OCI-LY7 (cell line): ENCODE measurements at regions not wholly inside any gene's neighbourhood (a gene's known extent, or its start where the extent isn't known, plus 50 kb on each side); places are given as distances from the start of the nearest gene placed in this dataset.
"Not testable (repeated sequence)": the region's sequence is repeated elsewhere in the genome, so short reads cannot be mapped to it uniquely, and the experiment has no call there.

Experiments
- BruUV-seq: library from RNA; stranded (reverse); fragments of 400-500 nt; replicated peaks from 2 replicates; lab custom pipeline; 2021; lab: Mats Ljungman, UMichigan
- CTCF ChIA-PET: fragments of 300-600 bp; sonication (Branson Sonifier 250); formaldehyde crosslinking; loops from one replicate; lab custom pipeline; 2022; ENCODE audit warnings: antibody characterized with exemption; ENCODE audit not compliant: unreplicated experiment; lab: Charles Lee
- POLR2A ChIA-PET: fragments of 300-600 bp; sonication (Branson Sonifier 250); formaldehyde crosslinking; loops from one replicate; lab custom pipeline; 2022; ENCODE audit warnings: antibody characterized with exemption; lab: Charles Lee
- DNase-seq: peaks from one replicate; pipeline ENCODE4 v3.0.0-alpha.2; 2015; ENCODE audit warnings: low spot score
- H2AFZ ChIP-seq: fragments of 200-600 bp; sonication (generic), shearing (Covaris generic); 2 replicates; pipeline ENCODE4 v1.6.1; 2014; ENCODE audit warnings: mild to moderate bottlenecking, antibody characterized with exemption, low read length, moderate library complexity
- H3K27ac ChIP-seq: fragments of 200-600 bp; sonication (generic); 2 replicates; pipeline ENCODE4 v1.5.1; 2014; ENCODE audit warnings: mixed run types, low read depth, mild to moderate bottlenecking, moderate library complexity, low read length, inconsistent platforms; ENCODE audit not compliant: poor library complexity, severe bottlenecking
- H3K36me3 ChIP-seq: fragments of 200-600 bp; sonication (generic); 2 replicates; pipeline ENCODE4 v1.6.1; 2014; ENCODE audit warnings: mild to moderate bottlenecking, antibody characterized with exemption, low read length, moderate library complexity, mixed read lengths; ENCODE audit not compliant: insufficient read depth
- H3K4me1 ChIP-seq: fragments of 200-600 bp; sonication (generic); 2 replicates; pipeline ENCODE4 v1.5.1; 2014; ENCODE audit warnings: mild to moderate bottlenecking, low read length; ENCODE audit not compliant: insufficient read depth, poor library complexity, severe bottlenecking
- H3K4me2 ChIP-seq: fragments of 200-600 bp; sonication (generic); 2 replicates; pipeline ENCODE4 v1.6.1; 2014; ENCODE audit warnings: mild to moderate bottlenecking, low read length
- H3K4me3 ChIP-seq: fragments of 200-600 bp; sonication (generic); 2 replicates; pipeline ENCODE4 v1.5.1; 2014; ENCODE audit warnings: mild to moderate bottlenecking, low read depth, low read length; ENCODE audit not compliant: poor library complexity, severe bottlenecking
- H3K79me2 ChIP-seq: fragments of 200-600 bp; sonication (generic); 2 replicates; pipeline ENCODE4 v1.6.1; 2016; ENCODE audit warnings: low read depth, mild to moderate bottlenecking, low read length, moderate library complexity, mixed read lengths; ENCODE audit not compliant: insufficient read depth
- H3K9me2 ChIP-seq: fragments of 200-600 bp; sonication (generic); 2 replicates; pipeline ENCODE4 v1.6.1; 2016; ENCODE audit warnings: mild to moderate bottlenecking, low read length, mixed read lengths; ENCODE audit not compliant: insufficient read depth
- H3K9me3 ChIP-seq: fragments of 200-600 bp; sonication (generic); 2 replicates; pipeline ENCODE4 v1.6.1; 2014; ENCODE audit warnings: mild to moderate bottlenecking, mixed run types, low read length, mixed read lengths
- H4K20me1 ChIP-seq: fragments of 200-600 bp; sonication (generic); 2 replicates; pipeline ENCODE4 v1.6.1; 2014; ENCODE audit warnings: mild to moderate bottlenecking, antibody characterized with exemption, low read length, moderate library complexity, mixed read lengths; ENCODE audit not compliant: insufficient read depth
- EZH2phosphoT487 ChIP-seq: fragments of 200-600 bp; sonication (generic); IDR thresholded peaks from 2 replicates; pipeline ENCODE4 v1.6.1; 2018; ENCODE audit warnings: low read depth, borderline replicate concordance, mild to moderate bottlenecking, mixed run types, antibody characterized with exemption, low read length, moderate library complexity, mixed read lengths
- intact Hi-C: fragments of 100-400 bp; cut with micrococcal nuclease; formaldehyde crosslinking; loops from one replicate; pipeline ENCODE4 v1.10.0; 2022; ENCODE audit not compliant: unreplicated experiment
- TF ChIP-seq, protein P1 (sequence below): fragments of 200-600 bp; sonication (generic); conservative IDR thresholded peaks from 2 replicates; pipeline ENCODE4 v1.5.1; 2014; ENCODE audit warnings: mild to moderate bottlenecking, antibody characterized with exemption, low read length, moderate library complexity, mixed read lengths

DNA sequence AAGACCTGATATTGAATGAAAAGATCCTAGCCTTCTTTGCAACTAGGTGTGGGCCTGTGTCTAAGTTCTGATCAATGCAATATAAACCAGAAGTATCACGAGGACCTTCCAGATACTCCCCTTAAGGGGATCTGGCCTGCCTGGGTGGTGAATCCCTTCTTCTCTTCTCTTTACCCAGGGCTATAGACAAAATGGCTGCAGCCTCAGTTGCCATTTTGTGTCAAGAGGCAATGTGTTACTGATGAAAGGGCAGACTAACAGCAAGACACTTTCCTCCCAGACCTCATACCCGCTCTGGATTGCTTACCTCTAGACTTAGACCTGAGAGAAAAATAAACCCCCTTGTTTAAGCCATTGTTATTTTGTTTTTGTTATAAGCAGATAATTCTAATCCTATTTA is 84.5 kb upstream of the CHD6 start:
- intact Hi-C loops = no loop called here
- H3K4me3 ChIP-seq = no peak overlapping the region
- H3K9me2 ChIP-seq = no peaks in the 10 kb centered on the region
- no peak overlapping the region for H3K27ac ChIP-seq
- H3K4me1 ChIP-seq = no peaks in the 10 kb centered on the region
- CTCF ChIA-PET = no interaction called here
- no peaks in the 10 kb centered on the region for H4K20me1 ChIP-seq
- no peaks in the 10 kb centered on the region for H3K36me3 ChIP-seq
- no peak for DNase-seq
- H2AFZ ChIP-seq = no peak overlapping the region
- no peaks in the 10 kb centered on the region for H3K79me2 ChIP-seq
- no TSS peak for BruUV-seq
- TF ChIP-seq EZH2phosphoT487 = no peak
- TF ChIP-seq, protein P1, sequence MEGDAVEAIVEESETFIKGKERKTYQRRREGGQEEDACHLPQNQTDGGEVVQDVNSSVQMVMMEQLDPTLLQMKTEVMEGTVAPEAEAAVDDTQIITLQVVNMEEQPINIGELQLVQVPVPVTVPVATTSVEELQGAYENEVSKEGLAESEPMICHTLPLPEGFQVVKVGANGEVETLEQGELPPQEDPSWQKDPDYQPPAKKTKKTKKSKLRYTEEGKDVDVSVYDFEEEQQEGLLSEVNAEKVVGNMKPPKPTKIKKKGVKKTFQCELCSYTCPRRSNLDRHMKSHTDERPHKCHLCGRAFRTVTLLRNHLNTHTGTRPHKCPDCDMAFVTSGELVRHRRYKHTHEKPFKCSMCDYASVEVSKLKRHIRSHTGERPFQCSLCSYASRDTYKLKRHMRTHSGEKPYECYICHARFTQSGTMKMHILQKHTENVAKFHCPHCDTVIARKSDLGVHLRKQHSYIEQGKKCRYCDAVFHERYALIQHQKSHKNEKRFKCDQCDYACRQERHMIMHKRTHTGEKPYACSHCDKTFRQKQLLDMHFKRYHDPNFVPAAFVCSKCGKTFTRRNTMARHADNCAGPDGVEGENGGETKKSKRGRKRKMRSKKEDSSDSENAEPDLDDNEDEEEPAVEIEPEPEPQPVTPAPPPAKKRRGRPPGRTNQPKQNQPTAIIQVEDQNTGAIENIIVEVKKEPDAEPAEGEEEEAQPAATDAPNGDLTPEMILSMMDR = no peak
- H3K9me3 ChIP-seq = no peaks in the 10 kb centered on the region
- POLR2A ChIA-PET = no interaction called here
- no peak overlapping the region for H3K4me2 ChIP-seq

DNA sequence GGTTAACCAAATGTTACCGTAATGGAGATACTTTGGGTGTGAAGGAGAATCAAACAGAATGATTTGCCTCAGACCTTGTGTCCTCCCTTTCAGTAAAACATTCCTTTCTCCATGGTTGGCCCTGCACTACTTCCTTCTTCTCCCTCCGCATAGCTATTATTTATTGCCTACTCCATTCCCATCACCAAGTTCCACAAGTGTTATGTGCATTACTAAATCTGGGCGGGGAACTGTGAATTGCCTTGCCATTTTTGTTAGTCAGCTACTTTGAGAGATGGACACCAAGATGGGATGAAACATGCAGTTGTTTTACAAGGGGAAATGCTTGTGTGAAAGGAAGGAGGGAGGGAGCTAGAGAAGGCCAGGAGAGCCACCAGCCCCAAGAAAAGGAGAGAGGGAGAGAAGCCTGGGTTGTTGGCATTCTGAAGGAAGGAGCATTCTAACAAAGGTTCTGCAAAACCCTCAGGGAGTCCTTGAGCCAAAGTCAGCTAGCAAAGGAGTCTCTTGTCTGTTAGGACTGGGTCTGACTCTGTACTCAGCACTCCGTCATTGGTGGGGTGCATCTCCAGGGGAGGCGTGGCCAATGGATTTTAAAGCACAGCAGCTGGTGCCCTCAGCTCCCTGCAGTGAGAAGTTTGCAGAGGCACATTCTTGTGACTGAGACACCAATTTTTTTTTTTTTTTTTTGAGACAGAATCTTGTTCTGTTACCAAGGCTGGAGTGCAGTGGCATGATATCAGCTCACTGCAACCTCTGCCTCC is 83.6 kb upstream of the CHD6 start:
- H3K36me3 ChIP-seq = no peaks in the 10 kb centered on the region
- H3K4me2 ChIP-seq = no peak overlapping the region
- no peaks in the 10 kb centered on the region for H3K4me1 ChIP-seq
- H3K27ac ChIP-seq = no peak overlapping the region
- ChIA-PET POLR2A (interaction anchor here (0.7 to 1.1 kb wide), 2 partner anchors 13 to 44 kb away, joined by 3 to 5 read pairs; no protein-coding TSS in a partner anchor), CTCF (no interaction called here)
- no peak overlapping the region for H2AFZ ChIP-seq
- no peaks in the 10 kb centered on the region for H3K9me3 ChIP-seq
- no peaks in the 10 kb centered on the region for H3K9me2 ChIP-seq
- no peak for TF ChIP-seq EZH2phosphoT487
- TF ChIP-seq, protein P1 = no peak
- BruUV-seq = no TSS peak
- H3K4me3 ChIP-seq = no peak overlapping the region
- no peaks in the 10 kb centered on the region for H4K20me1 ChIP-seq
- intact Hi-C loops = no loop called here
- DNase-seq = no peak
- no peaks in the 10 kb centered on the region for H3K79me2 ChIP-seq

DNA sequence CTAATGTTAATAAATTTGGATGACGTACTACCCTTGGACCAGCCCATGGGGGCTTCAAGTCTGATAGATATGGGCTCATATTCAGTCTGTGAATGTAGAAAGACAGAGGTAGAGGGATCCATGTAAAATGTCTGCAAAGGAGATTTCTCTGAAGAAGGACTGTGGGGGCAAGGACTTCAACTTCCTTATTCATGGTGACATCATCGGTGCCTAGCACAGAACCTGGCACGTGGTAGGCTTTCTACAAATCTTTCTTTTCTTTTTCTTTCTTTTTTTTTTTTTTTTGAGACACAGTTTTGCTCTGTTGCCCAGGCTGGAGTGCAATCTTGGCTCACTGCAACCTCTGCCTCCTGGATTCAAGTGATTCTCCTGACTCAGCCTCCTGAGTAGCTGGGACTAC is 81.5 kb upstream of the CHD6 start:
- H3K4me1 ChIP-seq, H2AFZ ChIP-seq, H3K36me3 ChIP-seq, intact Hi-C loops, H3K9me3 ChIP-seq, BruUV-seq, H3K4me3 ChIP-seq, H3K79me2 ChIP-seq, CTCF ChIA-PET, H3K27ac ChIP-seq, DNase-seq, H3K9me2 ChIP-seq, H3K4me2 ChIP-seq, H4K20me1 ChIP-seq: not testable (repeated sequence)
- POLR2A ChIA-PET = interaction anchor here (0.7 kb wide), 1 partner anchor 15 kb away, joined by 3 read pairs; no protein-coding TSS in a partner anchor
